Neural progenitor cell (in vitro differentiated cells): ENCODE measurements at regions not wholly inside any gene's neighbourhood (a gene's known extent, or its start where the extent isn't known, plus 50 kb on each side); places are given as distances from the start of the nearest gene placed in this dataset.
"Not testable (repeated sequence)": the region's sequence is repeated elsewhere in the genome, so short reads cannot be mapped to it uniquely, and the experiment has no call there.

Source experiments
- EZH2 ChIP-seq: fragments of 200-600 bp; sonication (generic); IDR thresholded peaks from 2 replicates; pipeline ENCODE4 v1.6.1; 2017; ENCODE audit warnings: antibody characterized with exemption, mild to moderate bottlenecking, moderate library complexity
- TF ChIP-seq, protein P1 (sequence below): fragments of 200-600 bp; sonication (generic); IDR thresholded peaks from 2 replicates; pipeline ENCODE4 v1.5.1; 2017; ENCODE audit warnings: antibody characterized with exemption, mild to moderate bottlenecking

DNA sequence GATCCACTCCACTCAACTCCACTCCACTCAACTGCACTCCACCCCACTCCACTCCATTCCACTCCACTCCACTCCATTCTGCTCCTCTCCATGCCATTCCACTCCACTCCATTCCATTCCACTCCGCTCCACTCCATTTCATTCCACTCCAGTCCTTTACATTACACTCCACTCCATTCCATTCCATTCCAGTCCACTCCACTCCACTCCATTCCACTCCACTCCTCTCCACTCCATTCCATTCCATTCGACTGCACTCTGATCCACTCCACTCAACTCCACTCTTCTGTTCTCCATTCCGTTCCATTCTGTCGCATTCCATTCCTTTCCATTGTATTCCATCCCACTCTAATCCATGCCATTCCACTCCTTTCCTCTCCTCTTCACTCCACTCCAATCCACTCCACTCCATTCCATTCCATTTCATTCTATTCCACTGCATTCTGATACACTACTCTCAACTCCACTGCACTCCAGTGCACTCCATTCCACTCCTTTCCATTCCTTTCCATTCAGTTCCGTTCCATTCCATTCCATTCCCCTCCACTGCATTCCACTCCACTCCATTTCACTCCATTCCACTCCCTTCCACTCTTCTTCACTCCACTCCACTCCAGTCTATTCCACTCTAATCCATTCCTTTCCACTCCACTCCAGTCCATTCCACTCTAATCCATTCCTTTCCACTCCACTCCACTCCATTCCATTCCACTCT is 2564.2 kb upstream of the TPTE start:
- TF ChIP-seq, protein P1, sequence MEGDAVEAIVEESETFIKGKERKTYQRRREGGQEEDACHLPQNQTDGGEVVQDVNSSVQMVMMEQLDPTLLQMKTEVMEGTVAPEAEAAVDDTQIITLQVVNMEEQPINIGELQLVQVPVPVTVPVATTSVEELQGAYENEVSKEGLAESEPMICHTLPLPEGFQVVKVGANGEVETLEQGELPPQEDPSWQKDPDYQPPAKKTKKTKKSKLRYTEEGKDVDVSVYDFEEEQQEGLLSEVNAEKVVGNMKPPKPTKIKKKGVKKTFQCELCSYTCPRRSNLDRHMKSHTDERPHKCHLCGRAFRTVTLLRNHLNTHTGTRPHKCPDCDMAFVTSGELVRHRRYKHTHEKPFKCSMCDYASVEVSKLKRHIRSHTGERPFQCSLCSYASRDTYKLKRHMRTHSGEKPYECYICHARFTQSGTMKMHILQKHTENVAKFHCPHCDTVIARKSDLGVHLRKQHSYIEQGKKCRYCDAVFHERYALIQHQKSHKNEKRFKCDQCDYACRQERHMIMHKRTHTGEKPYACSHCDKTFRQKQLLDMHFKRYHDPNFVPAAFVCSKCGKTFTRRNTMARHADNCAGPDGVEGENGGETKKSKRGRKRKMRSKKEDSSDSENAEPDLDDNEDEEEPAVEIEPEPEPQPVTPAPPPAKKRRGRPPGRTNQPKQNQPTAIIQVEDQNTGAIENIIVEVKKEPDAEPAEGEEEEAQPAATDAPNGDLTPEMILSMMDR: not testable (repeated sequence)
- TF ChIP-seq EZH2: not testable (repeated sequence)
